HEK293 (cell line): ENCODE measurements at regions not wholly inside any gene's neighbourhood (a gene's known extent, or its start where the extent isn't known, plus 50 kb on each side); places are given as distances from the start of the nearest gene placed in this dataset.

Experiments used
- CTCF ChIA-PET: fragments of 350-600 bp; formaldehyde crosslinking; extraction: SDS; loops from one replicate; lab custom pipeline; 2021; ENCODE audit warnings: antibody characterized with exemption; lab: Yijun Ruan, JAX
- POLR2A ChIA-PET: fragments of 300-600 bp; formaldehyde crosslinking; extraction: SDS; loops from one replicate; lab custom pipeline; 2020; ENCODE audit warnings: antibody characterized with exemption, inconsistent platforms; lab: Yijun Ruan, JAX
- H3K27ac ChIP-seq: fragments of 200-500 bp; sonication (Bioruptor generic); 2 replicates; pipeline ENCODE4 v1.5.1; 2014; ENCODE audit warnings: low read depth, low read length, control low read depth, inconsistent platforms; ENCODE audit errors: extremely low read depth
- H3K36me3 ChIP-seq, 2 experiments: fragments of 200-500 bp in 1 of 2; sonication (Bioruptor generic) in 1 of 2; 1 replicate in 1 of 2; 2 replicates in 1 of 2; pipeline ENCODE4 v1.5.1; 2014 to 2017; ENCODE audit warnings: inconsistent platforms in 2 of 2, low read length in 2 of 2; ENCODE audit not compliant: control insufficient read depth in 2 of 2, insufficient read depth in 1 of 2
- H3K4me1 ChIP-seq: fragments of 200-500 bp; sonication (Bioruptor generic); 2 replicates; pipeline ENCODE4 v1.5.1; 2014; ENCODE audit warnings: mild to moderate bottlenecking, low read length, inconsistent platforms; ENCODE audit not compliant: control insufficient read depth, insufficient read depth
- H3K4me3 ChIP-seq: 2 replicates; pipeline ENCODE4 v1.5.1; 2011; ENCODE audit warnings: low read depth, mild to moderate bottlenecking, control low read depth, low read length, moderate library complexity
- H3K9me3 ChIP-seq: fragments of 200-500 bp; sonication (Bioruptor generic); 2 replicates; pipeline ENCODE4 v1.5.1; 2014; ENCODE audit warnings: low read depth, low read length, inconsistent platforms; ENCODE audit not compliant: control insufficient read depth, insufficient read depth
- KLF16 ChIP-seq: fragments of 450-650 bp; formaldehyde crosslinking; IDR thresholded peaks from 2 replicates; pipeline ENCODE4 v1.5.1; 2017; ENCODE audit warnings: missing biosample characterization, missing genetic modification characterization
- KLF7 ChIP-seq: fragments of 450-650 bp; formaldehyde crosslinking; IDR thresholded peaks from 2 replicates; pipeline ENCODE4 v1.5.1; 2016; ENCODE audit warnings: missing biosample characterization, missing genetic modification characterization, borderline replicate concordance
- MEIS1 ChIP-seq: sonication (generic); formaldehyde crosslinking; IDR thresholded peaks from 2 replicates; pipeline ENCODE4 v1.8.1; 2022; ENCODE audit warnings: missing genetic modification reagents, mild to moderate bottlenecking, borderline replicate concordance
- OSR2 ChIP-seq: fragments of 450-650 bp; formaldehyde crosslinking; IDR thresholded peaks from 2 replicates; pipeline ENCODE4 v1.5.1; 2016; ENCODE audit warnings: missing biosample characterization, missing genetic modification characterization
- OVOL3 ChIP-seq: fragments of 450-650 bp; formaldehyde crosslinking; IDR thresholded peaks from 2 replicates; pipeline ENCODE4 v1.5.1; 2016; ENCODE audit warnings: missing biosample characterization, missing genetic modification characterization
- PBX3 ChIP-seq: sonication (generic); formaldehyde crosslinking; IDR thresholded peaks from 2 replicates; pipeline ENCODE4 v1.8.1; 2022; ENCODE audit warnings: mild to moderate bottlenecking, moderate library complexity, missing genetic modification reagents
- RBAK ChIP-seq: fragments of 450-650 bp; formaldehyde crosslinking; IDR thresholded peaks from 2 replicates; pipeline ENCODE4 v1.5.1; 2016; ENCODE audit warnings: missing biosample characterization, missing genetic modification characterization
- SCRT2 ChIP-seq: fragments of 450-650 bp; formaldehyde crosslinking; IDR thresholded peaks from 2 replicates; pipeline ENCODE4 v1.5.1; 2016; ENCODE audit warnings: missing biosample characterization, missing genetic modification characterization
- SETDB1 ChIP-seq: IDR thresholded peaks from one replicate; pipeline ENCODE4 v1.6.1; 2017; ENCODE audit warnings: mild to moderate bottlenecking, low read length, moderate library complexity, mixed read lengths; ENCODE audit not compliant: insufficient read length
- ZBTB48 ChIP-seq: fragments of 450-650 bp; formaldehyde crosslinking; IDR thresholded peaks from 2 replicates; pipeline ENCODE4 v1.5.1; 2016; ENCODE audit warnings: missing biosample characterization, missing genetic modification characterization
- ZBTB49 ChIP-seq: fragments of 450-650 bp; formaldehyde crosslinking; IDR thresholded peaks from 2 replicates; pipeline ENCODE4 v1.5.1; 2016; ENCODE audit warnings: missing biosample characterization, missing genetic modification characterization, low read depth
- ZNF121 ChIP-seq: fragments of 450-650 bp; formaldehyde crosslinking; IDR thresholded peaks from 2 replicates; pipeline ENCODE4 v1.5.1; 2016; ENCODE audit warnings: missing biosample characterization, missing genetic modification characterization
- ZNF146 ChIP-seq: fragments of 450-650 bp; formaldehyde crosslinking; IDR thresholded peaks from 2 replicates; pipeline ENCODE4 v1.5.1; 2016; ENCODE audit warnings: missing biosample characterization, missing genetic modification characterization
- ZNF2 ChIP-seq: fragments of 450-650 bp; formaldehyde crosslinking; IDR thresholded peaks from 2 replicates; pipeline ENCODE4 v1.5.1; 2016; ENCODE audit warnings: missing biosample characterization, missing genetic modification characterization
- ZNF292 ChIP-seq: fragments of 450-650 bp; formaldehyde crosslinking; IDR thresholded peaks from 2 replicates; pipeline ENCODE4 v1.5.1; 2016; ENCODE audit warnings: low read depth, missing biosample characterization, missing genetic modification characterization, borderline replicate concordance
- ZNF37A ChIP-seq: fragments of 450-650 bp; IDR thresholded peaks from 2 replicates; pipeline ENCODE4 v1.5.1; 2018; ENCODE audit warnings: missing biosample characterization, missing genetic modification characterization
- ZNF398 ChIP-seq: fragments of 450-650 bp; formaldehyde crosslinking; IDR thresholded peaks from 2 replicates; pipeline ENCODE4 v1.5.1; 2017; ENCODE audit warnings: missing biosample characterization, missing genetic modification characterization
- ZNF473 ChIP-seq: fragments of 450-650 bp; formaldehyde crosslinking; IDR thresholded peaks from 2 replicates; pipeline ENCODE4 v1.5.1; 2017; ENCODE audit warnings: missing biosample characterization, missing genetic modification characterization
- ZNF529 ChIP-seq: fragments of 450-650 bp; formaldehyde crosslinking; IDR thresholded peaks from 2 replicates; pipeline ENCODE4 v1.5.1; 2017; ENCODE audit warnings: missing genetic modification characterization, missing biosample characterization; ENCODE audit not compliant: insufficient replicate concordance
- ZNF548 ChIP-seq: fragments of 450-650 bp; formaldehyde crosslinking; IDR thresholded peaks from 2 replicates; pipeline ENCODE4 v1.5.1; 2016; ENCODE audit warnings: missing biosample characterization, missing genetic modification characterization
- ZNF549 ChIP-seq: fragments of 450-650 bp; IDR thresholded peaks from 2 replicates; pipeline ENCODE4 v1.5.1; 2018; ENCODE audit warnings: missing biosample characterization, missing genetic modification characterization, mild to moderate bottlenecking, inconsistent platforms, moderate library complexity
- ZNF658 ChIP-seq: fragments of 450-650 bp; formaldehyde crosslinking; IDR thresholded peaks from 2 replicates; pipeline ENCODE4; 2016; ENCODE audit warnings: missing biosample characterization, missing genetic modification characterization
- ZNF785 ChIP-seq: fragments of 450-650 bp; formaldehyde crosslinking; IDR thresholded peaks from 2 replicates; pipeline ENCODE4 v1.5.1; 2016; ENCODE audit warnings: missing biosample characterization, missing genetic modification characterization
- ZNF792 ChIP-seq: fragments of 450-650 bp; formaldehyde crosslinking; IDR thresholded peaks from 2 replicates; pipeline ENCODE4 v1.5.1; 2016; ENCODE audit warnings: missing biosample characterization, missing genetic modification characterization
- ZNF843 ChIP-seq: fragments of 450-650 bp; formaldehyde crosslinking; IDR thresholded peaks from 2 replicates; pipeline ENCODE4 v1.5.1; 2016; ENCODE audit warnings: missing biosample characterization, missing genetic modification characterization
- ZSCAN5A ChIP-seq: fragments of 450-650 bp; formaldehyde crosslinking; IDR thresholded peaks from 2 replicates; pipeline ENCODE4 v1.5.1; 2016; ENCODE audit warnings: missing biosample characterization, missing genetic modification characterization

- no peak for TF ChIP-seq ZNF549
- TF ChIP-seq SCRT2 (tag by site-specific recombination): no peak
- no peak for TF ChIP-seq ZNF2 (tag by site-specific recombination)
- TF ChIP-seq ZNF529 (tag by site-specific recombination): no peak
- no peak for TF ChIP-seq OSR2 (tag by site-specific recombination)
- no peak for TF ChIP-seq PBX3 (CRISPR knock-in tag)
- TF ChIP-seq RBAK: no peak
- TF ChIP-seq ZNF121: no peak
- no peak for TF ChIP-seq SETDB1
- no peak for TF ChIP-seq KLF7 (tag by site-specific recombination)
- no peak for TF ChIP-seq ZNF785
- Histone ChIP-seq H3K4me1 (no peaks in the 10 kb centered on the region), H3K27ac (no peak overlapping the region), H3K4me3 (no peak overlapping the region), H3K36me3 (no peaks in the 10 kb centered on the region), H3K9me3 (no peaks in the 10 kb centered on the region; the same call in 1 of the 2 replicates)
- ChIA-PET POLR2A (no interaction called here), CTCF (interaction anchor here (0.6 to 0.7 kb wide), 2 partner anchors 22 to 1169 kb away, joined by 3 read pairs; no protein-coding TSS in a partner anchor)
These were observed 138.4 kb upstream of the NALF2 start for GRCh38 chrX:69365755-69366154.

- H3K4me3 ChIP-seq: no peak overlapping the region
- H3K4me1 ChIP-seq: no peaks in the 10 kb centered on the region
- H3K27ac ChIP-seq: no peak overlapping the region
- no peaks in the 10 kb centered on the region; the same call in 1 of the 2 replicates for H3K9me3 ChIP-seq
- POLR2A ChIA-PET: no interaction called here
- TF ChIP-seq ZNF146 (tag by site-specific recombination) (no peak), KLF7 (tag by site-specific recombination) (no peak), ZSCAN5A (tag by site-specific recombination) (no peak), ZNF843 (no peak), ZNF548 (tag by site-specific recombination) (no peak), KLF16 (tag by site-specific recombination) (no peak), ZNF658 (tag by site-specific recombination) (no peak), ZNF37A (tag by site-specific recombination) (no peak), ZNF292 (no peak), OVOL3 (no peak), MEIS1 (CRISPR knock-in tag) (no peak), ZNF792 (no peak)
- CTCF ChIA-PET: interaction anchor here (0.6 kb wide), 1 partner anchor 1169 kb away, joined by 3 read pairs; no protein-coding TSS in a partner anchor
- H3K36me3 ChIP-seq: no peaks in the 10 kb centered on the region
These were observed 138.8 kb upstream of the NALF2 start for GRCh38 chrX:69365349-69365748.

GRCh38 chrX:69362856-69363255 lies 141.3 kb upstream of the NALF2 start:
- POLR2A ChIA-PET: no interaction called here
- CTCF ChIA-PET: interaction anchor here (0.8 to 1.6 kb wide), 2 partner anchors 25 to 140 kb away, joined by 3 read pairs; no protein-coding TSS in a partner anchor
- TF ChIP-seq ZNF398 (tag by site-specific recombination): 0 out of 2 replicates have a peak, but pooled peaks have one; percentile 37
- no peak for TF ChIP-seq ZBTB49 (tag by site-specific recombination)
- no peak for TF ChIP-seq ZBTB48 (tag by site-specific recombination)
- no peak for TF ChIP-seq ZNF473 (tag by site-specific recombination)
- Histone ChIP-seq H3K4me3 (no peak overlapping the region), H3K4me1 (no peaks in the 10 kb centered on the region), H3K27ac (no peak overlapping the region), H3K9me3 (no peaks in the 10 kb centered on the region), H3K36me3 (no peaks in the 10 kb centered on the region)
